ENCODE measurements at regions not wholly inside any gene's neighbourhood (a gene's known extent, or its start where the extent isn't known, plus 50 kb on each side); places are given as distances from the start of the nearest gene placed in this dataset.

DNA sequence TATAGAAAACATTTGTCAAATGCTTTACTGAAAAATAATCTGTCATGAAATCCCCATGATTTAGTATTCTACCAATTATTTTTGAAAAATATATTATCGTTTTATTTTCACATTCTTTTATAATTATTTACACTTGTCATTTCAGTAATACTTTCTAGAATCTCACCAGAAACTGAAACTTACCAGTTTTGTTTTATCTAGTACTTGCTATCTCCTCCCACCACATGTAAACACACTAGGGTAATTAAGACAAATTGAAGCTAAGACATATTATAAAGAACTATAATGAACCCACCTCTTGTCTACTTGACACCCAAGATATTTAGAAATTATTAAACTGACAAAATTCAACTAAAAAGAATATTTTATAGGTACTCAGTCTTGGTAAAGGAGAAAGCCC, 51.5 kb upstream of the GRM3 start:
- TF ChIP-seq, protein P1, sequence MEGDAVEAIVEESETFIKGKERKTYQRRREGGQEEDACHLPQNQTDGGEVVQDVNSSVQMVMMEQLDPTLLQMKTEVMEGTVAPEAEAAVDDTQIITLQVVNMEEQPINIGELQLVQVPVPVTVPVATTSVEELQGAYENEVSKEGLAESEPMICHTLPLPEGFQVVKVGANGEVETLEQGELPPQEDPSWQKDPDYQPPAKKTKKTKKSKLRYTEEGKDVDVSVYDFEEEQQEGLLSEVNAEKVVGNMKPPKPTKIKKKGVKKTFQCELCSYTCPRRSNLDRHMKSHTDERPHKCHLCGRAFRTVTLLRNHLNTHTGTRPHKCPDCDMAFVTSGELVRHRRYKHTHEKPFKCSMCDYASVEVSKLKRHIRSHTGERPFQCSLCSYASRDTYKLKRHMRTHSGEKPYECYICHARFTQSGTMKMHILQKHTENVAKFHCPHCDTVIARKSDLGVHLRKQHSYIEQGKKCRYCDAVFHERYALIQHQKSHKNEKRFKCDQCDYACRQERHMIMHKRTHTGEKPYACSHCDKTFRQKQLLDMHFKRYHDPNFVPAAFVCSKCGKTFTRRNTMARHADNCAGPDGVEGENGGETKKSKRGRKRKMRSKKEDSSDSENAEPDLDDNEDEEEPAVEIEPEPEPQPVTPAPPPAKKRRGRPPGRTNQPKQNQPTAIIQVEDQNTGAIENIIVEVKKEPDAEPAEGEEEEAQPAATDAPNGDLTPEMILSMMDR (IDR thresholded peaks at IDR 0.05): no peak
- TF ChIP-seq POLR2A (IDR thresholded peaks at IDR 0.05): no peak
